ENCODE measurements at regions not wholly inside any gene's neighbourhood (a gene's known extent, or its start where the extent isn't known, plus 50 kb on each side); places are given as distances from the start of the nearest gene placed in this dataset.
"Not testable (repeated sequence)": the region's sequence is repeated elsewhere in the genome, so short reads cannot be mapped to it uniquely, and the experiment has no call there.

DNA sequence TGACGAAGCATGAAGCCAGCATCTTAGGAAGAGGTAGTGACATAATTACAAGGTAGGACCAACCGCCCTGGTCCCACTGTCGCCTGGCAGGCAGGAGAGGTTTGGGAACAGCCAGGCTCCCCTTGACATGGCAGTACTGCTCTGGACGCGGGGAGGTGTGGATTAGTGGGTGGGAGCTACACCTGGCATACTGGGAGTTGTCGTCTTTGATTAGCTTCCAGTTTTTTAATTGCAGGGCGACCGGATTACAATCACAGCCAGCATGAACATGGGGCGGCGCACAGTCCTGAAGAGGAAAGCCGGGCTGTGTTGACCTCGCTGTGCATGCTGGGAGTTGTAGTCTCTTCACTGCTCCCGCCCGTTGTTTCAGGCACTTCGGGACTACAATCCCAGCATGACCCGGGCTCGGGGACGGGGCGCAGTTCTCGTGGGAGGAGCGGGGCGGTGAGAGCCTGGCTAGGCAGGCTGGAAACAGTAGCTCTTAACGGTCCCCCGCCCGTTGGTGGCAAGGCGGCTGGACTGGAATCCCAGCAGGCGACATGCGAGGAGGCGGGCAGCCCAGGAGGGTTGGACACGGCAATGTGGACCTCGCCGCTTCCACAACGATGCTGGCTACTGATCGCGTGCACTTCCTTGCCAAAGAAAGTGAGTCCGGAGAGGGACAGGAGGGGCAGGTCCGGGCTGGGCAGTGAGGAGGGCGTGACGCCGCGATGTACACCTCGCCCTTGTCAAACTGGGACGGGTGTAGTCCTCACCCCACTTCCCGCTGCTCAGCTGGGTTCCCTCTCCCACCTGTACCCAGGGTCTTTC is 98.0 kb upstream of the ZNF722 start:
- intact Hi-C loops (cut with micrococcal nuclease; ENCODE audit: unreplicated experiment) = no loop called here
- SMC1A ChIA-PET (ENCODE audit: uncharacterized antibody, unreplicated experiment) = no interaction called here
- TF ChIP-seq, protein P1, sequence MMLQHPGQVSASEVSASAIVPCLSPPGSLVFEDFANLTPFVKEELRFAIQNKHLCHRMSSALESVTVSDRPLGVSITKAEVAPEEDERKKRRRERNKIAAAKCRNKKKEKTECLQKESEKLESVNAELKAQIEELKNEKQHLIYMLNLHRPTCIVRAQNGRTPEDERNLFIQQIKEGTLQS (IDR thresholded peaks at IDR 0.05; ENCODE audit: borderline replicate concordance, extremely low read depth, low read depth, low read length) = no peak
- peak; percentile 26 for TF ChIP-seq SIX5 (IDR thresholded peaks at IDR 0.05; ENCODE audit: low read depth, low read length, severe bottlenecking)
- no peak overlapping the region for H3K4me2 ChIP-seq (ENCODE audit: control insufficient read depth, insufficient read depth)
- no peaks in the 10 kb centered on the region for H3K27me3 ChIP-seq (replicated peaks in 1 of 2; ENCODE audit: control insufficient read depth in 2 of 2, insufficient read depth in 2 of 2, low read length in 1 of 2)
- ATAC-seq (no peak), DNase-seq (ENCODE audit: low read depth, low spot score) (no peak), FAIRE-seq (no peak)
- no peak overlapping the region for H2AFZ ChIP-seq (ENCODE audit: control insufficient read depth, low read depth, low read length)
- H3K4me3 ChIP-seq = no peak overlapping the region
- H3K4me1 ChIP-seq (ENCODE audit: control insufficient read depth, insufficient read depth, low read length) = no peaks in the 10 kb centered on the region
- H3K27ac ChIP-seq (ENCODE audit: control insufficient read depth, insufficient read depth) = no peak overlapping the region
- WGBS (ENCODE audit: insufficient coverage, insufficient replicate concordance, low lambda C conversion rate, missing lambda C conversion rate) = 22% methylated on average over 43 of the region's 44 CpGs
- peaks cover 2% of the 10 kb centered on the region; the same call in 1 of the 3 replicates for H3K9me3 ChIP-seq (replicated peaks; ENCODE audit: control insufficient read depth, insufficient read depth, low read length)
- no peak overlapping the region for H3K9ac ChIP-seq (ENCODE audit: control insufficient read depth, insufficient read depth, low read length)
- no peaks in the 10 kb centered on the region for H3K79me2 ChIP-seq (ENCODE audit: control insufficient read depth, insufficient read depth, low read length)
- in situ Hi-C loops (cut with MboI) = no loop called here
- CTCF ChIA-PET = no interaction called here
- RAD21 ChIA-PET (ENCODE audit: unreplicated experiment) = no interaction called here
- H3K36me3 ChIP-seq (ENCODE audit: control insufficient read depth in 2 of 2, insufficient read depth in 2 of 2, low read length in 1 of 2) = no peaks in the 10 kb centered on the region
- H4K20me1 ChIP-seq (ENCODE audit: control insufficient read depth, insufficient read depth) = no peaks in the 10 kb centered on the region
- no TSS peak for BruUV-seq (replicated peaks)
- POLR2A ChIA-PET = no interaction called here

DNA sequence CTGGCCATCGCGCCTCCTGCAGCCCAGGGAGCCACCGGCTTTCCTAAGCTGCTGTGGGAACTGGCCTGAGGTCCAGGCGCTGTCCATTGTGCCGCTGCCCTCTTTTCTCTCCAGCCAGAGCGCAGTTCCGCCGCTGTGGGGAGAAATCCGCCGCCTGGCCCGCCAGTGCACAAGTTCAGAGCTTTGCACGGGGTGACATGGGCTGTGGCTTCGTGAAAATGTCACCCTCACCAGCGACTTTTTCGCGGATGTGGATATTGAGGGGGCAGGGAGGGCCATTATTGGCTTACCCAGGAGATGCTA is 97.5 kb upstream of the ZNF722 start:
- H3K4me2 ChIP-seq (ENCODE audit: control insufficient read depth, insufficient read depth); H3K79me2 ChIP-seq (ENCODE audit: control insufficient read depth, insufficient read depth, low read length); H3K4me3 ChIP-seq; H3K27ac ChIP-seq (ENCODE audit: control insufficient read depth, insufficient read depth); H3K9ac ChIP-seq (ENCODE audit: control insufficient read depth, insufficient read depth, low read length); SMC1A ChIA-PET (ENCODE audit: uncharacterized antibody, unreplicated experiment); RAD21 ChIA-PET (ENCODE audit: unreplicated experiment); CTCF ChIA-PET; H3K4me1 ChIP-seq (ENCODE audit: control insufficient read depth, insufficient read depth, low read length); ATAC-seq; H3K27me3 ChIP-seq (replicated peaks in 1 of 2; ENCODE audit: control insufficient read depth in 2 of 2, insufficient read depth in 2 of 2, low read length in 1 of 2); H2AFZ ChIP-seq (ENCODE audit: control insufficient read depth, low read depth, low read length); H4K20me1 ChIP-seq (ENCODE audit: control insufficient read depth, insufficient read depth); FAIRE-seq; intact Hi-C loops (cut with micrococcal nuclease; ENCODE audit: unreplicated experiment); DNase-seq (ENCODE audit: low read depth, low spot score); H3K9me3 ChIP-seq (replicated peaks; ENCODE audit: control insufficient read depth, insufficient read depth, low read length); in situ Hi-C loops (cut with MboI); POLR2A ChIA-PET; H3K36me3 ChIP-seq (ENCODE audit: control insufficient read depth in 2 of 2, insufficient read depth in 2 of 2, low read length in 1 of 2); BruUV-seq (replicated peaks): not testable (repeated sequence)
- WGBS (ENCODE audit: insufficient coverage, insufficient replicate concordance, low lambda C conversion rate, missing lambda C conversion rate) = 28% methylated on average over 16 of the region's 16 CpGs

Measured in GM12878 (cell line).